ENCODE measurements at regions not wholly inside any gene's neighbourhood (a gene's known extent, or its start where the extent isn't known, plus 50 kb on each side); places are given as distances from the start of the nearest gene placed in this dataset.

DNA sequence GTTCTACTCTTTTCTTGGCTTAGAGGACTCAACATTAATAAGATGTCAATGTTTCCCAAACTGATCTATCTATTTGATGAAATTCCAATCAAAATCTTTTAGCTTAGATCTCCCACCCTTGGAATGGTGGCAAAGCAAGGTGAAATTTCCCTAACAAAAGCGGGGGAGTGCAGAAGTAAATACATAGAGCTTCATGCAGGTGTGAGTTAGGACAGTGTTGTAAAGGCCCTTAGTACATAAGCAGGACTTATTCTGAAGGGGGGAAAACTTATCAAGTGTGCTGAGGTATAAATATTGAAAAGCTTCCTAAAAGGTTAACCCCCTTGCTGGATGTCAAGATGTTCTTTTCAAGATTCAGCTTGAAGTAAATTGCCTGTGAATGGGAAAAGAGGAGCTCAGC is 608.6 kb upstream of the CELF4 start:
- TF ChIP-seq, protein P1, sequence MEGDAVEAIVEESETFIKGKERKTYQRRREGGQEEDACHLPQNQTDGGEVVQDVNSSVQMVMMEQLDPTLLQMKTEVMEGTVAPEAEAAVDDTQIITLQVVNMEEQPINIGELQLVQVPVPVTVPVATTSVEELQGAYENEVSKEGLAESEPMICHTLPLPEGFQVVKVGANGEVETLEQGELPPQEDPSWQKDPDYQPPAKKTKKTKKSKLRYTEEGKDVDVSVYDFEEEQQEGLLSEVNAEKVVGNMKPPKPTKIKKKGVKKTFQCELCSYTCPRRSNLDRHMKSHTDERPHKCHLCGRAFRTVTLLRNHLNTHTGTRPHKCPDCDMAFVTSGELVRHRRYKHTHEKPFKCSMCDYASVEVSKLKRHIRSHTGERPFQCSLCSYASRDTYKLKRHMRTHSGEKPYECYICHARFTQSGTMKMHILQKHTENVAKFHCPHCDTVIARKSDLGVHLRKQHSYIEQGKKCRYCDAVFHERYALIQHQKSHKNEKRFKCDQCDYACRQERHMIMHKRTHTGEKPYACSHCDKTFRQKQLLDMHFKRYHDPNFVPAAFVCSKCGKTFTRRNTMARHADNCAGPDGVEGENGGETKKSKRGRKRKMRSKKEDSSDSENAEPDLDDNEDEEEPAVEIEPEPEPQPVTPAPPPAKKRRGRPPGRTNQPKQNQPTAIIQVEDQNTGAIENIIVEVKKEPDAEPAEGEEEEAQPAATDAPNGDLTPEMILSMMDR (IDR thresholded peaks at IDR 0.05; ENCODE audit: low read length), result no peak
- no peak for TF ChIP-seq EZH2 (IDR thresholded peaks at IDR 0.05; ENCODE audit: borderline replicate concordance, low read length)
